Endothelial cell of umbilical vein (primary cell): ENCODE measurements at regions not wholly inside any gene's neighbourhood (a gene's known extent, or its start where the extent isn't known, plus 50 kb on each side); places are given as distances from the start of the nearest gene placed in this dataset.

Experiments
- BruUV-seq: library from RNA; stranded (reverse); fragments of 400-500 nt; replicated peaks from 2 replicates; lab custom pipeline; 2021; lab: Mats Ljungman, UMichigan
- CTCF ChIA-PET: fragments of 300-600, 350-600 bp; sonication (Branson Sonifier 250); formaldehyde crosslinking; loops from one replicate; lab custom pipeline; 2021; ENCODE audit warnings: antibody characterized with exemption, inconsistent platforms; lab: Charles Lee
- POLR2A ChIA-PET: fragments of 300-600, 350-600 bp; sonication (Branson Sonifier 250); formaldehyde crosslinking; loops from one replicate; lab custom pipeline; 2021; ENCODE audit warnings: antibody characterized with exemption, inconsistent platforms; lab: Charles Lee
- DNase-seq: peaks from one replicate; pipeline ENCODE4 v3.0.0-alpha.2; 2011; ENCODE audit warnings: low read depth, low spot score
- FAIRE-seq: peaks from 2 replicates; lab custom pipeline; 2011; peaks lifted over from hg19 to GRCh38; lab: Jason Lieb, UNC
- H2AFZ ChIP-seq: 2 replicates; pipeline ENCODE4 v1.6.0; 2012; ENCODE audit warnings: low read depth, low read length, control low read depth, inconsistent platforms
- H3K27ac ChIP-seq: 2 replicates; pipeline ENCODE4 v1.5.1; 2011; ENCODE audit warnings: low read depth, mild to moderate bottlenecking, control low read depth, low read length, moderate library complexity; ENCODE audit not compliant: insufficient read depth
- H3K27me3 ChIP-seq, 2 experiments: 2 replicates each; pipeline versions ENCODE4 v1.6.0 to v1.6.1; 2011; ENCODE audit warnings: low read length in 2 of 2, mixed read lengths in 1 of 2; ENCODE audit not compliant: control insufficient read depth in 2 of 2, insufficient read depth in 2 of 2
- H3K36me3 ChIP-seq, 2 experiments: 2 replicates in 1 of 2; 3 replicates in 1 of 2; pipeline ENCODE4 v1.5.1; 2011; ENCODE audit warnings: low read length in 2 of 2, mild to moderate bottlenecking in 1 of 2, moderate library complexity in 1 of 2; ENCODE audit not compliant: control insufficient read depth in 2 of 2, insufficient read depth in 2 of 2; ENCODE audit errors: extremely low read depth in 1 of 2
- H3K4me1 ChIP-seq: 3 replicates; pipeline ENCODE4 v1.5.1; 2011; ENCODE audit warnings: mild to moderate bottlenecking, low read length; ENCODE audit not compliant: control insufficient read depth, insufficient read depth; ENCODE audit errors: extremely low read depth
- H3K4me2 ChIP-seq: 2 replicates; pipeline ENCODE4 v1.6.1; 2011; ENCODE audit warnings: low read length, control low read depth, mixed read lengths; ENCODE audit not compliant: insufficient read depth
- H3K4me3 ChIP-seq, 3 experiments: fragments of 200-600 bp in 1 of 3; sonication (generic), shearing (Covaris generic) in 1 of 3; replicated peaks in 1 of 3; 2 replicates each; pipeline ENCODE4 v1.5.1; 2011 to 2016; ENCODE audit warnings: control low read depth in 3 of 3, low read length in 3 of 3, mild to moderate bottlenecking in 2 of 3, inconsistent platforms in 1 of 3, low read depth in 1 of 3, moderate library complexity in 1 of 3; ENCODE audit not compliant: insufficient read depth in 1 of 3
- H3K79me2 ChIP-seq: 2 replicates; pipeline ENCODE4 v1.6.0; 2012; ENCODE audit warnings: low read length, inconsistent platforms; ENCODE audit not compliant: control insufficient read depth, insufficient read depth
- H3K9ac ChIP-seq: replicated peaks from 2 replicates; pipeline ENCODE3; 2011; ENCODE audit warnings: low read length, control low read depth; ENCODE audit not compliant: insufficient read depth; ENCODE audit errors: extremely low read depth
- H3K9me1 ChIP-seq: replicated peaks from 3 replicates; pipeline ENCODE4 v1.6.0; 2011; ENCODE audit warnings: mild to moderate bottlenecking, low read length; ENCODE audit not compliant: control insufficient read depth, insufficient read depth; ENCODE audit errors: extremely low read depth
- H3K9me3 ChIP-seq: replicated peaks from 2 replicates; pipeline ENCODE4 v1.5.1; 2012; ENCODE audit warnings: low read length, inconsistent platforms; ENCODE audit not compliant: control insufficient read depth, insufficient read depth
- H4K20me1 ChIP-seq: replicated peaks from 2 replicates; pipeline ENCODE3; 2011; ENCODE audit warnings: mild to moderate bottlenecking, low read length; ENCODE audit not compliant: control insufficient read depth, insufficient read depth; ENCODE audit errors: extremely low read depth
- CTCF ChIP-seq, 2 donors: IDR thresholded peaks; 1 replicate in 1 of 2; 2 replicates in 1 of 2; pipeline ENCODE4 v1.5.1; 2011; ENCODE audit warnings: low read length in 2 of 2, mild to moderate bottlenecking in 2 of 2, moderate library complexity in 2 of 2, control low read depth in 1 of 2, inconsistent platforms in 1 of 2, low read depth in 1 of 2; ENCODE audit not compliant: insufficient read depth in 1 of 2; ENCODE audit errors: extremely low read depth in 1 of 2
- EZH2 ChIP-seq: IDR thresholded peaks from 2 replicates; pipeline ENCODE4 v1.6.1; 2012; ENCODE audit warnings: borderline replicate concordance, low read depth, mild to moderate bottlenecking, moderate library complexity, low read length, inconsistent platforms; ENCODE audit not compliant: severe bottlenecking
- FOS ChIP-seq: IDR thresholded peaks from 2 replicates; pipeline ENCODE4 v1.6.1; 2011; ENCODE audit warnings: mild to moderate bottlenecking, low read length, moderate library complexity, borderline replicate concordance; ENCODE audit not compliant: insufficient read depth
- GATA2 ChIP-seq: IDR thresholded peaks from 2 replicates; pipeline ENCODE4 v1.7.0; 2011; ENCODE audit warnings: low read depth, mild to moderate bottlenecking, moderate library complexity, mixed read lengths, low read length; ENCODE audit not compliant: insufficient read length, insufficient read depth
- JUN ChIP-seq: IDR thresholded peaks from 2 replicates; pipeline ENCODE4 v1.6.1; 2011; ENCODE audit warnings: borderline replicate concordance, low read depth; ENCODE audit not compliant: insufficient read length, insufficient read depth
- MYC ChIP-seq: IDR thresholded peaks from one replicate; pipeline ENCODE4 v1.6.1; 2011; ENCODE audit warnings: mild to moderate bottlenecking, low read depth, low read length
- POLR2A ChIP-seq: IDR thresholded peaks from 2 replicates; pipeline ENCODE4 v1.6.1; 2012; ENCODE audit warnings: low read depth, mild to moderate bottlenecking, control low read depth, low read length
- POLR2AphosphoS5 ChIP-seq: IDR thresholded peaks from 2 replicates; pipeline ENCODE4 v1.6.1; 2012; ENCODE audit warnings: low read depth, mild to moderate bottlenecking, control low read depth, low read length, moderate library complexity; ENCODE audit not compliant: insufficient read depth
- dilution Hi-C: fragments of 300-500 bp; cut with MboI; formaldehyde crosslinking; loops from one replicate; pipeline ENCODE4 v1.15.0; 2019; ENCODE audit warnings: low sequenced_read_pairs; ENCODE audit not compliant: extremely low pct_ligation_motif_present
- intact Hi-C: fragments of 100-400 bp; cut with micrococcal nuclease; formaldehyde crosslinking; loops from one replicate; pipeline ENCODE4 v1.10.0; 2022
- TF ChIP-seq, protein P1 (sequence below): IDR thresholded peaks from 2 replicates; pipeline ENCODE4 v1.6.1; 2011; ENCODE audit not compliant: insufficient read depth, insufficient read length

GRCh38 chr3:159082519-159082918 lies 280.7 kb downstream of the MFSD1 start:
- H3K4me2 ChIP-seq = peak overlapping the region; percentile 22
- CTCF ChIA-PET = interaction anchor here (1.5 kb wide), 1 partner anchor 164 kb away, joined by 3 read pairs; no protein-coding TSS in a partner anchor

More at GRCh38 chr3:159082519-159082918, 280.7 kb downstream of the MFSD1 start:
- peaks cover 10% of the 10 kb centered on the region for H3K4me1 ChIP-seq
- no peaks in the 10 kb centered on the region for H3K79me2 ChIP-seq
- FAIRE-seq (peak; percentile 80), DNase-seq (peak; percentile 61)
- H3K27ac ChIP-seq = peak overlapping the region; percentile 52
- intact Hi-C loops = loop anchor here (1.0 kb wide), 1 partner anchor 109 kb away; no protein-coding TSS in a partner anchor
- H4K20me1 ChIP-seq = no peaks in the 10 kb centered on the region
- BruUV-seq = no TSS peak
- TF ChIP-seq CTCF (IDR thresholded peaks at IDR 0.05; ENCODE audit: extremely low read depth in 1 of 2, insufficient read depth in 1 of 2, low read depth in 1 of 2, low read length in 2 of 2) (no peak), JUN (peak; percentile 73), GATA2 (peak; percentile 89), POLR2AphosphoS5 (peak; percentile 96), POLR2A (no peak), EZH2 (no peak), MYC (no peak), FOS (peak; percentile 86)
- TF ChIP-seq, protein P1, sequence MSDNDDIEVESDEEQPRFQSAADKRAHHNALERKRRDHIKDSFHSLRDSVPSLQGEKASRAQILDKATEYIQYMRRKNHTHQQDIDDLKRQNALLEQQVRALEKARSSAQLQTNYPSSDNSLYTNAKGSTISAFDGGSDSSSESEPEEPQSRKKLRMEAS = no peak
- dilution Hi-C loops = no loop called here
- H3K9me3 ChIP-seq = no peaks in the 10 kb centered on the region
- no peaks in the 10 kb centered on the region for H3K27me3 ChIP-seq
- no peak overlapping the region for H3K9ac ChIP-seq
- H3K36me3 ChIP-seq = no peaks in the 10 kb centered on the region
- H2AFZ ChIP-seq = no peak overlapping the region
- POLR2A ChIA-PET = interaction anchor here (0.6 kb wide), 1 partner anchor 10 kb away, joined by 3 read pairs; no protein-coding TSS in a partner anchor
- H3K9me1 ChIP-seq = no peaks in the 10 kb centered on the region
- no peak overlapping the region for H3K4me3 ChIP-seq
